ENCODE measurements at regions not wholly inside any gene's neighbourhood (a gene's known extent, or its start where the extent isn't known, plus 50 kb on each side); places are given as distances from the start of the nearest gene placed in this dataset.

DNA sequence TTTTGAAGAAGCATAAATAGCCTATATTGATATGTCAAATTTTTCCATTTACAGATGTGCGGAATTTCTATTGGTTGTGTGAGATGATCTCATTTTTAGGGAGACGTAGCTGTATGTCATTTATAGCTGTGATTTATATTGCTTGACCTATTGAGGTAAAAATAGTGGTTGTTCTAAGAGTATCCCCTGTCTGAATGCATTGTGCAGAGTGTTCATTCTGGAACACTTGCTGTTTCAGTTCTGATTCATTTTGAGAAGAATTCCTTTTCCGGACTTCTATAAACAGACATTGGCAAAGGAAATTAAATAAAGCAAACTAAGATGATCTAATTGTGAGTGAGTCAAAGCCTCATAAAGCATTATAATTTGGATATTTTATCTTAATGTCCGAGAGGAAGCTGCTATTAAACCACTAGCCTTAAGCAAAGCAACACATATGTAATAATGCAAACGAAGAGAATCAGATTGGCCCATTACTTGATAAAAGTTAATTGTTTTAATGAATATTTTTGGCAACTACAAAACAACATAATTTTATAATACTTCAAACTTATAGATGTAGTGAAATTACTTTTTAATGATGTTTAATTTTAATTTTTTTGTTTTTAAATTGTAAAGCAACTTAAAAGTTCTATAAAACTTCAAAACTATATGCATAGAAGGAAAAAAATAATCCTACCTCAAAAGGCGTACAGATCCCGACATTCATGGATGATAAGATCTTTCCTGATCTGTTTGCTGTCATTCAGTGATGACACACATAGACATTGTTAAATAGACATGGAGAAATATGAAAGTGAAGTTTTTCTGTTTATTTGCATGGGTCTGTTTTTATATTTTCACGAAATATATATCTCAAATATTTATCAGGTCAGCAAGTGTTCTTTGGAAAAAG lies 942.6 kb upstream of the SLC10A2 start:
- DNase-seq: no peak
- H3K9me3 ChIP-seq: no peaks in the 10 kb centered on the region
- 63 to 65% methylated on average over 8 of the region's 8 CpGs for WGBS, 2 donors

DNA sequence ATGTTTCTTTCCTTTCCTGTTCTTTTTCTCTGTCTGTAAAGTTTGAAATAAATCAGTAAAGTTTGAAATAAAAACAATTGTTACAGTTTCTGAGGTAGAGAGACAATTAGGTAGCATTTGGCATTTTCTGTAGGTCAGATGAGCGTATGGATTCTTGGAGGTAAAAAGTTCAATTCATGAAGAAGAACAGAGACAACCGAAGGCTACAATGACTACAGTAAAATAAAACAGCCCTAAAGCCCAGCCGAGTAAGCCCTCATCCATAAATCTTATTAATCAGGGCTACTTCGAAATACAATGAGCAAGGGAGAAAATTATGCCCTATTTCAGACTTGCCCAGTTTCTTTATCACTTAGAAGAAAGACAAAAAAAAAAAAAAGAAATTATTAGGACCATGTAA lies 941.9 kb upstream of the SLC10A2 start:
- intact Hi-C loops (cut with DNase I): no loop called here
- H3K27ac ChIP-seq: no peak overlapping the region
- H3K4me3 ChIP-seq: no peak overlapping the region
- 57 to 59% methylated on average over 4 of the region's 4 CpGs for WGBS, 2 donors
- no peak for TF ChIP-seq EP300 (IDR thresholded peaks at IDR 0.05)
- TF ChIP-seq POLR2A (IDR thresholded peaks at IDR 0.05): no peak
- TF ChIP-seq POLR2AphosphoS5 (IDR thresholded peaks at IDR 0.05): no peak
- TF ChIP-seq, protein P1, sequence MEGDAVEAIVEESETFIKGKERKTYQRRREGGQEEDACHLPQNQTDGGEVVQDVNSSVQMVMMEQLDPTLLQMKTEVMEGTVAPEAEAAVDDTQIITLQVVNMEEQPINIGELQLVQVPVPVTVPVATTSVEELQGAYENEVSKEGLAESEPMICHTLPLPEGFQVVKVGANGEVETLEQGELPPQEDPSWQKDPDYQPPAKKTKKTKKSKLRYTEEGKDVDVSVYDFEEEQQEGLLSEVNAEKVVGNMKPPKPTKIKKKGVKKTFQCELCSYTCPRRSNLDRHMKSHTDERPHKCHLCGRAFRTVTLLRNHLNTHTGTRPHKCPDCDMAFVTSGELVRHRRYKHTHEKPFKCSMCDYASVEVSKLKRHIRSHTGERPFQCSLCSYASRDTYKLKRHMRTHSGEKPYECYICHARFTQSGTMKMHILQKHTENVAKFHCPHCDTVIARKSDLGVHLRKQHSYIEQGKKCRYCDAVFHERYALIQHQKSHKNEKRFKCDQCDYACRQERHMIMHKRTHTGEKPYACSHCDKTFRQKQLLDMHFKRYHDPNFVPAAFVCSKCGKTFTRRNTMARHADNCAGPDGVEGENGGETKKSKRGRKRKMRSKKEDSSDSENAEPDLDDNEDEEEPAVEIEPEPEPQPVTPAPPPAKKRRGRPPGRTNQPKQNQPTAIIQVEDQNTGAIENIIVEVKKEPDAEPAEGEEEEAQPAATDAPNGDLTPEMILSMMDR (IDR thresholded peaks at IDR 0.05): no peak
- H3K27me3 ChIP-seq: no peaks in the 10 kb centered on the region
- H3K4me1 ChIP-seq: peaks cover 0 to 13% (median 9%) of the 10 kb centered on the region in 4 donors
- no peaks in the 10 kb centered on the region for H3K9me3 ChIP-seq
- H3K36me3 ChIP-seq: no peaks in the 10 kb centered on the region
- DNase-seq: no peak

More for the DNA sequence above, 942.6 kb upstream of the SLC10A2 start:
- no peak overlapping the region for H3K27ac ChIP-seq
- peaks cover 0 to 13% (median 9%) of the 10 kb centered on the region in 4 donors for H3K4me1 ChIP-seq
- no peaks in the 10 kb centered on the region for H3K36me3 ChIP-seq
- intact Hi-C loops (cut with DNase I): no loop called here
- no peaks in the 10 kb centered on the region for H3K27me3 ChIP-seq
- peak in 1 of 4 donors; percentile 8 for TF ChIP-seq POLR2AphosphoS5 (IDR thresholded peaks at IDR 0.05)
- TF ChIP-seq POLR2A (IDR thresholded peaks at IDR 0.05): no peak
- no peak overlapping the region for H3K4me3 ChIP-seq

DNA sequence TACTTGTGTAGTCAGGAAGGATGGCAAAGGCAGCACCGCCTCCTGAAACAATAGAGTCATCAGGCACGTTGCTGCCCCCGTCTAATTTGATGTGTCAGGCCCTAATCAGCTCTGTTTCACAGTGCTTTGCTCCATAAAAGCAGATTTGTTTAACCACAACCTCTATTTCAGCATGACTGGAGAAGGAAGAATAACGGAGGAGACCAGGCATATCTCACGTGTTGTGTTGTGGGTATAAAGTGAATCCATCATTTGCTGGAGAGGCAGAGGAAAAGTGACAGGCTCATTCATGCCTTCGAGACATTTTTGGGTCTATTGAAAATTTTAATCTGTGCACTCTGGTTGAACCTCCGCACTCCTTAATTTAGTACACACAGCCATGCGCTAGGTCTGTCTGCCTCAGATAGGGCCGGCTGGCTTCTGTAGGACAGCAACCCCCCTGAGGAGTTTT lies 940.4 kb upstream of the SLC10A2 start:
- TF ChIP-seq POLR2AphosphoS5 (IDR thresholded peaks at IDR 0.05) (no peak), POLR2A (IDR thresholded peaks at IDR 0.05) (no peak), EP300 (IDR thresholded peaks at IDR 0.05) (no peak)
- TF ChIP-seq, protein P1 (IDR thresholded peaks at IDR 0.05): no peak
- Histone ChIP-seq H3K27me3 (no peaks in the 10 kb centered on the region), H3K9me3 (no peaks in the 10 kb centered on the region), H3K36me3 (no peaks in the 10 kb centered on the region), H3K4me3 (no peak overlapping the region), H3K27ac (no peak overlapping the region), H3K4me1 (peaks cover 0 to 13% (median 9%) of the 10 kb centered on the region in 4 donors)
- no peak for DNase-seq
- WGBS, 2 donors: 61 to 70% methylated on average over 9 of the region's 9 CpGs
- intact Hi-C loops (cut with DNase I): no loop called here

DNA sequence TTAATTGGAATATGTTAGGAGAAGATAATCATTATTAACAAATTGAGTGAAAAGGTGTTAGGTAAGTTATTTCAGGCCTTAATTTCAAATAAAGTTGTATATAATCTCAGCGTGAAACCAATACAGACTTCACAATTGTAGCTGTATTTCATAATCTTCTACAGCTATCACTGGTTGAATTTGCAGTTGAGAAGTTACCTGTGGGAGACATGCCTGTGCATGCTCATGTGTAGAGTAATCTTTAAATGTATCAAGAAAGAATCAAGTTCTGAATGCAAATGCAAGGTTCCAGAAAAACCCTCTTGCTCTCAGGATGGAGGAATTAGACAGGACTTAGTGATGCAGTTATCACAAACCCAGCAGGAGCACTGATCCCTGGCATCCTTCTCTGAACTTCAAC lies 938.4 kb upstream of the SLC10A2 start:
- no peak for DNase-seq
- Histone ChIP-seq H3K4me3 (no peak overlapping the region), H3K27me3 (no peaks in the 10 kb centered on the region), H3K9me3 (no peaks in the 10 kb centered on the region), H3K36me3 (no peaks in the 10 kb centered on the region), H3K27ac (no peak overlapping the region), H3K4me1 (peaks cover 0 to 13% (median 9%) of the 10 kb centered on the region in 4 donors)
- intact Hi-C loops (cut with DNase I): no loop called here
- 87% methylated on average over 1 of the region's 1 CpG for WGBS, 2 donors
- TF ChIP-seq POLR2AphosphoS5 (IDR thresholded peaks at IDR 0.05): no peak
- no peak for TF ChIP-seq POLR2A (IDR thresholded peaks at IDR 0.05)
- no peak for TF ChIP-seq EP300 (IDR thresholded peaks at IDR 0.05)
- TF ChIP-seq, protein P1 (IDR thresholded peaks at IDR 0.05): no peak

DNA sequence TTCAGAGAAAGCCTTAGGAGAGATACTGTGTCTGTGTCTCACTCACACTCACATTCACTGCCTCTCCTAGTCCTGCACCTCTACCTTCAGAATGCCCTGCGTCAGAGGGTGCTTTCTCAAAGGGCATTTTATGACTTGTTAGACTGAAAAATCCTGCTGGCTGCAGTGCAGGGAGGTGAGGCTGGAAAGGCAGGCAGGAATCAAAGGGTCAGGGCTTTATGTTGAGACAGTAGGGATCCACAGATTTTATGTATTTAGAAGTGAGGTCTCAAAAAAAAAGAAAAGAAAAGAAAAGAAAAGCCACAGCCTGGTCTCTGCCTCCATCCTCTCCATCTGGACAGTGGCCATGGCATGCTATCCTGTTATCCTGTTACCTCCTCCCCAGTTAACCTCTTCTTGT lies 936.0 kb upstream of the SLC10A2 start:
- 23 to 56% methylated on average over 1 of the region's 1 CpG for WGBS, 2 donors
- TF ChIP-seq EP300 (IDR thresholded peaks at IDR 0.05) (no peak), POLR2A (IDR thresholded peaks at IDR 0.05) (no peak), POLR2AphosphoS5 (IDR thresholded peaks at IDR 0.05) (no peak)
- TF ChIP-seq, protein P1 (IDR thresholded peaks at IDR 0.05): no peak
- DNase-seq: no peak
- no peaks in the 10 kb centered on the region for H3K9me3 ChIP-seq
- no peak overlapping the region for H3K4me3 ChIP-seq
- H3K27ac ChIP-seq: no peak overlapping the region
- intact Hi-C loops (cut with DNase I): no loop called here
- H3K27me3 ChIP-seq: no peaks in the 10 kb centered on the region
- no peaks in the 10 kb centered on the region for H3K4me1 ChIP-seq
- no peaks in the 10 kb centered on the region for H3K36me3 ChIP-seq
